Activated CD4-positive, alpha-beta memory T cell treated with anti-CD3 and anti-CD28 coated beads, Interleukin-2, amount 10 ng/mL, durations not matched to agents 7 days and 5 days (primary cell): ENCODE measurements at regions not wholly inside any gene's neighbourhood (a gene's known extent, or its start where the extent isn't known, plus 50 kb on each side); places are given as distances from the start of the nearest gene placed in this dataset.

ENCODE experiments used
- CTCF ChIA-PET: fragments of 350-600 bp; sonication (Branson Sonifier 250); formaldehyde crosslinking; loops from one replicate; lab custom pipeline; 2021; ENCODE audit warnings: antibody characterized with exemption, inconsistent platforms; lab: Charles Lee
- POLR2A ChIA-PET: fragments of 350-600 bp; sonication (Branson Sonifier 250); formaldehyde crosslinking; loops from one replicate; lab custom pipeline; 2021; ENCODE audit warnings: antibody characterized with exemption; lab: Charles Lee
- DNase-seq: peaks from one replicate; pipeline ENCODE4 v3.0.0-alpha.2; 2020
- H3K27ac Mint-ChIP-seq: one replicate; pipeline ENCODE4 v1.8.0; 2021; ENCODE audit warnings: mild to moderate bottlenecking, mixed read lengths
- H3K27me3 Mint-ChIP-seq: one replicate; pipeline ENCODE4 v1.8.0; 2021; ENCODE audit warnings: mixed read lengths
- H3K36me3 Mint-ChIP-seq: one replicate; pipeline ENCODE4 v1.8.0; 2021; ENCODE audit warnings: low read depth, mixed read lengths
- H3K4me1 Mint-ChIP-seq: one replicate; pipeline ENCODE4 v1.8.0; 2021; ENCODE audit warnings: mixed read lengths
- H3K4me3 Mint-ChIP-seq: one replicate; pipeline ENCODE4 v1.8.0; 2021; ENCODE audit warnings: mild to moderate bottlenecking, mixed read lengths
- H3K9me3 Mint-ChIP-seq: one replicate; pipeline ENCODE4 v1.8.0; 2021; ENCODE audit warnings: mixed read lengths

GRCh38 chr1:82690411-82690810 is 889.7 kb downstream of the ADGRL2 start:
- H3K27me3 Mint-ChIP-seq = no peaks in the 10 kb centered on the region
- CTCF ChIA-PET = no interaction called here
- H3K4me1 Mint-ChIP-seq = no peaks in the 10 kb centered on the region
- peaks cover 5% of the 10 kb centered on the region for H3K9me3 Mint-ChIP-seq
- no peak overlapping the region for H3K4me3 Mint-ChIP-seq
- POLR2A ChIA-PET = no interaction called here
- H3K36me3 Mint-ChIP-seq = no peaks in the 10 kb centered on the region
- DNase-seq = no peak
- no peak overlapping the region for H3K27ac Mint-ChIP-seq

- Mint-ChIP-seq H3K27ac (no peak overlapping the region), H3K4me1 (no peaks in the 10 kb centered on the region), H3K27me3 (no peaks in the 10 kb centered on the region), H3K36me3 (no peaks in the 10 kb centered on the region), H3K4me3 (no peak overlapping the region), H3K9me3 (peaks cover under 1% of the 10 kb centered on the region)
- ChIA-PET CTCF (no interaction called here), POLR2A (no interaction called here)
- no peak for DNase-seq
Measured at GRCh38 chr1:82689217-82689616, 888.5 kb downstream of the ADGRL2 start.

GRCh38 chr1:82686774-82687173 is 886.0 kb downstream of the ADGRL2 start:
- DNase-seq = no peak
- H3K4me3 Mint-ChIP-seq = no peak overlapping the region
- ChIA-PET POLR2A (no interaction called here), CTCF (no interaction called here)
- H3K36me3 Mint-ChIP-seq = no peaks in the 10 kb centered on the region
- no peaks in the 10 kb centered on the region for H3K4me1 Mint-ChIP-seq
- no peak overlapping the region for H3K27ac Mint-ChIP-seq
- H3K27me3 Mint-ChIP-seq = no peaks in the 10 kb centered on the region
- H3K9me3 Mint-ChIP-seq = no peaks in the 10 kb centered on the region

GRCh38 chr1:82646888-82647287 is 846.2 kb downstream of the ADGRL2 start:
- Mint-ChIP-seq H3K27me3 (no peaks in the 10 kb centered on the region), H3K36me3 (no peaks in the 10 kb centered on the region), H3K4me3 (no peak overlapping the region), H3K9me3 (peaks cover 5% of the 10 kb centered on the region), H3K27ac (no peak overlapping the region), H3K4me1 (no peaks in the 10 kb centered on the region)
- DNase-seq = no peak
- ChIA-PET POLR2A (no interaction called here), CTCF (no interaction called here)

GRCh38 chr1:82646336-82646735 is 845.6 kb downstream of the ADGRL2 start:
- ChIA-PET POLR2A (no interaction called here), CTCF (no interaction called here)
- Mint-ChIP-seq H3K9me3 (peaks cover 5% of the 10 kb centered on the region), H3K27ac (no peak overlapping the region), H3K4me3 (no peak overlapping the region), H3K36me3 (no peaks in the 10 kb centered on the region), H3K4me1 (no peaks in the 10 kb centered on the region), H3K27me3 (no peaks in the 10 kb centered on the region)
- DNase-seq = no peak

GRCh38 chr1:82644186-82644915 is 843.6 kb downstream of the ADGRL2 start:
- peaks cover 10% of the 10 kb centered on the region for H3K9me3 Mint-ChIP-seq
- no peaks in the 10 kb centered on the region for H3K36me3 Mint-ChIP-seq
- ChIA-PET POLR2A (no interaction called here), CTCF (no interaction called here)
- no peak overlapping the region for H3K27ac Mint-ChIP-seq
- H3K4me3 Mint-ChIP-seq = no peak overlapping the region
- no peaks in the 10 kb centered on the region for H3K4me1 Mint-ChIP-seq
- no peak for DNase-seq
- no peaks in the 10 kb centered on the region for H3K27me3 Mint-ChIP-seq

GRCh38 chr1:82640352-82640751 is 839.6 kb downstream of the ADGRL2 start:
- Mint-ChIP-seq H3K27ac (no peak overlapping the region), H3K4me1 (no peaks in the 10 kb centered on the region), H3K27me3 (no peaks in the 10 kb centered on the region), H3K4me3 (no peak overlapping the region), H3K9me3 (peaks cover 12% of the 10 kb centered on the region), H3K36me3 (no peaks in the 10 kb centered on the region)
- no peak for DNase-seq
- ChIA-PET POLR2A (no interaction called here), CTCF (no interaction called here)

- ChIA-PET CTCF (no interaction called here), POLR2A (no interaction called here)
- H3K27me3 Mint-ChIP-seq = no peaks in the 10 kb centered on the region
- no peaks in the 10 kb centered on the region for H3K4me1 Mint-ChIP-seq
- no peak overlapping the region for H3K27ac Mint-ChIP-seq
- no peaks in the 10 kb centered on the region for H3K36me3 Mint-ChIP-seq
- H3K9me3 Mint-ChIP-seq = peaks cover 2% of the 10 kb centered on the region
- no peak overlapping the region for H3K4me3 Mint-ChIP-seq
- no peak for DNase-seq
Measured at GRCh38 chr1:82634266-82634665, 833.5 kb downstream of the ADGRL2 start.

- ChIA-PET POLR2A (no interaction called here), CTCF (no interaction called here)
- Mint-ChIP-seq H3K27ac (no peak overlapping the region), H3K27me3 (no peaks in the 10 kb centered on the region), H3K4me1 (no peaks in the 10 kb centered on the region), H3K4me3 (no peak overlapping the region), H3K36me3 (no peaks in the 10 kb centered on the region), H3K9me3 (peaks cover 3% of the 10 kb centered on the region)
- DNase-seq = no peak
Measured at GRCh38 chr1:82632155-82632554, 831.4 kb downstream of the ADGRL2 start.

- H3K27ac Mint-ChIP-seq = no peak overlapping the region
- H3K4me1 Mint-ChIP-seq = no peaks in the 10 kb centered on the region
- no peak for DNase-seq
- no peaks in the 10 kb centered on the region for H3K27me3 Mint-ChIP-seq
- ChIA-PET CTCF (no interaction called here), POLR2A (no interaction called here)
- H3K9me3 Mint-ChIP-seq = peaks cover 7% of the 10 kb centered on the region
- no peaks in the 10 kb centered on the region for H3K36me3 Mint-ChIP-seq
- H3K4me3 Mint-ChIP-seq = no peak overlapping the region
Measured at GRCh38 chr1:82628887-82629286, 828.2 kb downstream of the ADGRL2 start.

GRCh38 chr1:82625537-82625936 is 824.8 kb downstream of the ADGRL2 start:
- Mint-ChIP-seq H3K27ac (no peak overlapping the region), H3K36me3 (no peaks in the 10 kb centered on the region)
- CTCF ChIA-PET = no interaction called here

GRCh38 chr1:82621076-82621475 is 820.3 kb downstream of the ADGRL2 start:
- Mint-ChIP-seq H3K36me3 (no peaks in the 10 kb centered on the region), H3K9me3 (no peaks in the 10 kb centered on the region), H3K27ac (no peak overlapping the region), H3K4me3 (no peak overlapping the region), H3K4me1 (no peaks in the 10 kb centered on the region), H3K27me3 (no peaks in the 10 kb centered on the region)
- POLR2A ChIA-PET = no interaction called here
- no peak for DNase-seq
- CTCF ChIA-PET = no interaction called here

More at GRCh38 chr1:82625537-82625936, 824.8 kb downstream of the ADGRL2 start:
- no peak overlapping the region for H3K4me3 Mint-ChIP-seq
- H3K4me1 Mint-ChIP-seq = no peaks in the 10 kb centered on the region
- DNase-seq = no peak
- POLR2A ChIA-PET = no interaction called here
- no peaks in the 10 kb centered on the region for H3K27me3 Mint-ChIP-seq
- H3K9me3 Mint-ChIP-seq = peaks cover 7% of the 10 kb centered on the region

- Mint-ChIP-seq H3K4me3 (no peak overlapping the region), H3K9me3 (no peaks in the 10 kb centered on the region), H3K27me3 (no peaks in the 10 kb centered on the region), H3K27ac (no peak overlapping the region), H3K36me3 (no peaks in the 10 kb centered on the region), H3K4me1 (no peaks in the 10 kb centered on the region)
- DNase-seq = no peak
- POLR2A ChIA-PET = no interaction called here
- CTCF ChIA-PET = no interaction called here
Measured at GRCh38 chr1:82614090-82614489, 813.4 kb downstream of the ADGRL2 start.

GRCh38 chr1:82612986-82613385 is 812.3 kb downstream of the ADGRL2 start:
- Mint-ChIP-seq H3K4me3 (no peak overlapping the region), H3K9me3 (no peaks in the 10 kb centered on the region), H3K36me3 (no peaks in the 10 kb centered on the region), H3K27me3 (no peaks in the 10 kb centered on the region), H3K27ac (no peak overlapping the region), H3K4me1 (no peaks in the 10 kb centered on the region)
- ChIA-PET POLR2A (no interaction called here), CTCF (no interaction called here)
- no peak for DNase-seq
